ENCODE measurements at regions not wholly inside any gene's neighbourhood (a gene's known extent, or its start where the extent isn't known, plus 50 kb on each side); places are given as distances from the start of the nearest gene placed in this dataset.

GRCh38 chr22:35488513-35488912 lies 52.1 kb upstream of the RASD2 start:
- no peak for TF ChIP-seq CTCF (conservative IDR thresholded peaks at IDR 0.05 in 1 of 2, IDR thresholded peaks at IDR 0.05 in 1 of 2; ENCODE audit: extremely low read depth in 1 of 2, insufficient read depth in 1 of 2, low read depth in 1 of 2, low read length in 2 of 2)
- TF ChIP-seq EZH2 (IDR thresholded peaks at IDR 0.05; ENCODE audit: borderline replicate concordance, low read length) = no peak

All from mammary epithelial cell (primary cell).